A673 (cell line): ENCODE measurements at regions not wholly inside any gene's neighbourhood (a gene's known extent, or its start where the extent isn't known, plus 50 kb on each side); places are given as distances from the start of the nearest gene placed in this dataset.

Experiments used
- BruUV-seq: library from RNA; stranded (reverse); fragments of 400-500 nt; replicated peaks from 2 replicates; lab custom pipeline; 2021; lab: Mats Ljungman, UMichigan
- CTCF ChIA-PET: fragments of 300-600 bp; sonication (Branson Sonifier 250); formaldehyde crosslinking; loops from one replicate; lab custom pipeline; 2022; ENCODE audit warnings: antibody characterized with exemption; lab: Charles Lee
- POLR2A ChIA-PET: fragments of 300-600 bp; sonication (Branson Sonifier 250); formaldehyde crosslinking; loops from one replicate; lab custom pipeline; 2022; ENCODE audit warnings: antibody characterized with exemption; ENCODE audit not compliant: low non-redundant PET; lab: Charles Lee
- DNase-seq: peaks from one replicate; pipeline ENCODE4 v3.0.0-alpha.2; 2015; ENCODE audit warnings: low spot score
- H3K27ac ChIP-seq: fragments of 200-600 bp; sonication (generic); 2 replicates; pipeline ENCODE4 v1.5.1; 2016; ENCODE audit warnings: mixed run types, low read depth, mild to moderate bottlenecking, mixed read lengths, antibody characterized with exemption, low read length; ENCODE audit not compliant: poor library complexity, severe bottlenecking
- H3K27me3 ChIP-seq: fragments of 200-600 bp; sonication (generic); replicated peaks from 2 replicates; pipeline ENCODE4 v1.6.1; 2017; ENCODE audit warnings: mixed run types, low read depth, mild to moderate bottlenecking, mixed read lengths, antibody characterized with exemption, low read length; ENCODE audit not compliant: insufficient read depth, poor library complexity
- H3K36me3 ChIP-seq: fragments of 200-600 bp; sonication (generic); 2 replicates; pipeline ENCODE4 v1.6.1; 2016; ENCODE audit warnings: mixed run types, mild to moderate bottlenecking, mixed read lengths, antibody characterized with exemption, low read length; ENCODE audit not compliant: insufficient read depth, poor library complexity, severe bottlenecking
- H3K4me1 ChIP-seq: fragments of 200-600 bp; sonication (generic); 2 replicates; pipeline ENCODE4 v1.6.1; 2017; ENCODE audit warnings: mixed run types, mild to moderate bottlenecking, mixed read lengths, antibody characterized with exemption, low read length; ENCODE audit not compliant: insufficient read depth, poor library complexity, severe bottlenecking
- H3K4me3 ChIP-seq: fragments of 200-600 bp; sonication (generic); 2 replicates; pipeline ENCODE4 v1.5.1; 2016; ENCODE audit warnings: low read depth, mixed run types, mild to moderate bottlenecking, mixed read lengths, low read length; ENCODE audit not compliant: poor library complexity, severe bottlenecking
- H3K9me3 ChIP-seq: fragments of 200-600 bp; sonication (generic); 2 replicates; pipeline ENCODE4 v1.6.1; 2016; ENCODE audit warnings: mixed run types, low read depth, mild to moderate bottlenecking, mixed read lengths, antibody characterized with exemption, low read length; ENCODE audit not compliant: poor library complexity, severe bottlenecking
- EZH2 ChIP-seq: fragments of 200-600 bp; sonication (generic); IDR thresholded peaks from 2 replicates; pipeline ENCODE4 v1.6.1; 2017; ENCODE audit warnings: borderline replicate concordance, low read depth, mild to moderate bottlenecking, mixed read lengths, antibody characterized with exemption, low read length; ENCODE audit not compliant: poor library complexity, severe bottlenecking
- intact Hi-C: fragments of 100-400 bp; cut with micrococcal nuclease; formaldehyde crosslinking; loops from one replicate; pipeline ENCODE4 v1.10.0; 2022; ENCODE audit not compliant: unreplicated experiment
- TF ChIP-seq, protein P1 (sequence below): fragments of 300-800, 200-600 bp; sonication (generic); conservative IDR thresholded peaks from 2 replicates; pipeline ENCODE4 v1.5.1; 2017; ENCODE audit warnings: low read depth, mild to moderate bottlenecking, antibody characterized with exemption, low read length, moderate library complexity, mixed read lengths

DNA sequence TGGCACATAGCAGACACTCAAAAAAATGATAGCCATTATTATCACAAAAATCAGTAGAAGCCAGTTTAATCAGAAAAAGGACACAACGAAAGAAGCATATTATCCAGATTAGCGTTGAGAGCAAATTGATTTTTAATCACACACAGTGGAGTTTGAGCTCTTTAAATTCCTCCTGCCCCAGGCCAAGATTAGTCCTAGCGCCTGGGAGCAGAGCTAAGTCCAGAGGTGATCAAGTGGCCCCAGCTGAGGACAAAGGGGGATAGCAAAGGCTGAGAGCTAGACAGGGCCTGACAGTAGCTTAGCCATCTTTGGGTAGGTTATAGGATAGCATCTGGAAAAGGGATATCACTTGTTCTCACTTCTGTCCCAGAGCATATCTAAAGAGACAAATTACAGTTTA is 133.6 kb downstream of the NXPE2 start:
- no peak for DNase-seq
- H3K9me3 ChIP-seq, result no peaks in the 10 kb centered on the region
- ChIA-PET CTCF (no interaction called here), POLR2A (no interaction called here)
- TF ChIP-seq EZH2, result no peak
- TF ChIP-seq, protein P1, sequence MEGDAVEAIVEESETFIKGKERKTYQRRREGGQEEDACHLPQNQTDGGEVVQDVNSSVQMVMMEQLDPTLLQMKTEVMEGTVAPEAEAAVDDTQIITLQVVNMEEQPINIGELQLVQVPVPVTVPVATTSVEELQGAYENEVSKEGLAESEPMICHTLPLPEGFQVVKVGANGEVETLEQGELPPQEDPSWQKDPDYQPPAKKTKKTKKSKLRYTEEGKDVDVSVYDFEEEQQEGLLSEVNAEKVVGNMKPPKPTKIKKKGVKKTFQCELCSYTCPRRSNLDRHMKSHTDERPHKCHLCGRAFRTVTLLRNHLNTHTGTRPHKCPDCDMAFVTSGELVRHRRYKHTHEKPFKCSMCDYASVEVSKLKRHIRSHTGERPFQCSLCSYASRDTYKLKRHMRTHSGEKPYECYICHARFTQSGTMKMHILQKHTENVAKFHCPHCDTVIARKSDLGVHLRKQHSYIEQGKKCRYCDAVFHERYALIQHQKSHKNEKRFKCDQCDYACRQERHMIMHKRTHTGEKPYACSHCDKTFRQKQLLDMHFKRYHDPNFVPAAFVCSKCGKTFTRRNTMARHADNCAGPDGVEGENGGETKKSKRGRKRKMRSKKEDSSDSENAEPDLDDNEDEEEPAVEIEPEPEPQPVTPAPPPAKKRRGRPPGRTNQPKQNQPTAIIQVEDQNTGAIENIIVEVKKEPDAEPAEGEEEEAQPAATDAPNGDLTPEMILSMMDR, result no peak
- H3K4me3 ChIP-seq, result no peak overlapping the region
- no peaks in the 10 kb centered on the region for H3K27me3 ChIP-seq
- H3K36me3 ChIP-seq, result no peaks in the 10 kb centered on the region
- no peaks in the 10 kb centered on the region for H3K4me1 ChIP-seq
- intact Hi-C loops, result no loop called here
- no peak overlapping the region for H3K27ac ChIP-seq
- BruUV-seq, result no TSS peak

DNA sequence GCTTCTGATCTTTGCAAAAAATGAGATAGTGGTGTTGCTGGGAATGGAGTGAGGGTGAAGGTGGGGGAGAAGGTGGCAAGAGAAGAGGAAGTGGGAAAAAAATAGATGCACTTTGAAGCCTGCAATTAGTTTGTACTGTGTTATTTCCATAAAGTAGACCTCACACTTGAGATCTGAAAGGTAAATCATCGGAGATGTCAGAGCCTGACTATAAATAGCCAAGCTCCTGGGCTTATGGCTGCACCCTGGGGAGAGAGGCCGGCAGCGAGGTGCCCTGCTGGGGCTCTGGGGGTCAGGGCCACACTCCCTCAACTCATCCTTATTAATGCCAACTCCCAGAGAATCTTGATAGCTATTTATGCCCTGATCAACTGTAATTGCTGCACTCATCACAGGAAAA is 134.4 kb downstream of the NXPE2 start:
- H3K4me1 ChIP-seq, result no peaks in the 10 kb centered on the region
- no peak for TF ChIP-seq EZH2
- BruUV-seq, result no TSS peak
- H3K36me3 ChIP-seq, result no peaks in the 10 kb centered on the region
- ChIA-PET CTCF (no interaction called here), POLR2A (no interaction called here)
- intact Hi-C loops, result no loop called here
- H3K27me3 ChIP-seq, result peaks cover under 1% of the 10 kb centered on the region
- DNase-seq, result no peak
- H3K4me3 ChIP-seq, result no peak overlapping the region
- H3K9me3 ChIP-seq, result no peaks in the 10 kb centered on the region
- H3K27ac ChIP-seq, result no peak overlapping the region

DNA sequence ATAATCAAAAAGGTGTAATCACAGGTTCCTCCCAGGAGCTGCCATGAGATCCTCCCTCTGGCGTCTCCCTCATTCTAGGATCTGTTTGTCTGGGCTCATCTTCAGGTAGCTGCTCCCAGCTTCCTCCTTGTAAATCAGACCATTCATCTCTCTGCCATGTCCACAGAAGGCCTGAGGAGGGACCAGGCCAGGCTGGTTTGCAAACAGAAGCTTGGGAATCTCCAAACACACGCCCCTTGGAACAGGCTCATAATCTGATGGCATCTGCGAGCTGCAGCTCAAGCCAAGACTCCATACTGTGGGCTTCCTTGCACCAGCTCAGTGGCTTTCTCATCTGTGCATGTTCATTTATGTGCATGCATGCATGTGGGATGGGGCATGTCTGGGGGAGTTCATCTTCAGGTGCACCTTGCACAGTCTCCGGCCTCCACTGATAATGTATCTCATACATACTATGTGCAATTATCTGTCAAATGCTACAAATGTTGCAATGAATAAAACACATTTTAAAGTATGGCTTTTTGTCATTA is 134.9 kb downstream of the NXPE2 start:
- POLR2A ChIA-PET, result no interaction called here
- no TSS peak for BruUV-seq
- CTCF ChIA-PET, result no interaction called here
- Histone ChIP-seq H3K27ac (no peak overlapping the region), H3K36me3 (no peaks in the 10 kb centered on the region), H3K9me3 (no peaks in the 10 kb centered on the region), H3K4me1 (no peaks in the 10 kb centered on the region), H3K4me3 (no peak overlapping the region), H3K27me3 (peaks cover 6% of the 10 kb centered on the region)
- DNase-seq, result no peak
- intact Hi-C loops, result no loop called here
- TF ChIP-seq, protein P1, result no peak

DNA sequence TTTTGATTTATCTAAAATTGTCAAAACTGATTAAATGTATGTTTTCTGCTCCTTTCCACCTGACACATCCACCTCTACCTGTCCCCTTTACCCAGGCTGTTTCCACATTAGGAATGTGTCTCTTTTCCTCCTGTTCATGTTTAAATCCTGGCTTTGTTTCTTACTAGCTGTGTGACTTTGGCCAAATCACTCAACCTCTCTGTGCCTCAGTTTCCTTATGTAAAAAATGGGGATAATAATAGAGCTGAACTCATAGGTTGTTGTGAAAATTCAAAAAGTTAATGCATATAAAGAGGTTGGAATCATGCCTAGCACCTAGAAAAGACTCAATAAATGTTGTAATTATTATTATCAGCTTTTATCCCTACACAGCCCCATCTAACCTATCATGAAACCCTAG is 136.8 kb downstream of the NXPE2 start:
- CTCF ChIA-PET, result no interaction called here
- DNase-seq, result no peak
- intact Hi-C loops, result no loop called here
- BruUV-seq, result no TSS peak
- POLR2A ChIA-PET, result no interaction called here
- no peak overlapping the region for H3K27ac ChIP-seq
- no peaks in the 10 kb centered on the region for H3K4me1 ChIP-seq
- TF ChIP-seq EZH2, result no peak
- TF ChIP-seq, protein P1, result no peak
- H3K36me3 ChIP-seq, result no peaks in the 10 kb centered on the region
- no peaks in the 10 kb centered on the region for H3K9me3 ChIP-seq
- peaks cover 14% of the 10 kb centered on the region for H3K27me3 ChIP-seq
- no peak overlapping the region for H3K4me3 ChIP-seq
